ENCODE measurements at regions not wholly inside any gene's neighbourhood (a gene's known extent, or its start where the extent isn't known, plus 50 kb on each side); places are given as distances from the start of the nearest gene placed in this dataset.
"Not testable (repeated sequence)": the region's sequence is repeated elsewhere in the genome, so short reads cannot be mapped to it uniquely, and the experiment has no call there.

DNA sequence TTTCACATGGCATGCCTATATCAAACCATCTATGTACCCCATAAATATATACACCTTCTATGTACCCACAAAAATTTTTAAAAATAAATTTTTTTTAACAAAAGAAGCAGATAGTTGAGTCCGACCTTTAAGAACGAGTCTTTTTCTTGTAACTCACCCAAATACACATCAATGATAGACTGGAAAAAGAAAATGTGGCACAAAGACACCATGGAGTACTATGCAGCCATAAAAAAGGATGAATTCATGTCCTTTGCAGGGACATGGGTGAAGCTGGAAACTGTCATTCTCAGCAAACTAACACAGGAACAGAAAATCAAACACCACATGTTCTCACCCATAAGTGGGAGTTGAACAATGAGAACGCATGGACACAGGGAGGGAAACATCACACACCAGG, 532.7 kb downstream of the RBFOX1 start:
- H3K4me3 ChIP-seq (ENCODE audit: low read length); H3K36me3 ChIP-seq (ENCODE audit: insufficient read depth, low read length); H3K4me1 ChIP-seq (ENCODE audit: insufficient read depth, low read length); H2AFZ ChIP-seq (ENCODE audit: low read depth, low read length); H3K9me3 ChIP-seq (ENCODE audit: low read length); H3K27me3 ChIP-seq (ENCODE audit: insufficient read depth, low read length): not testable (repeated sequence)

DNA sequence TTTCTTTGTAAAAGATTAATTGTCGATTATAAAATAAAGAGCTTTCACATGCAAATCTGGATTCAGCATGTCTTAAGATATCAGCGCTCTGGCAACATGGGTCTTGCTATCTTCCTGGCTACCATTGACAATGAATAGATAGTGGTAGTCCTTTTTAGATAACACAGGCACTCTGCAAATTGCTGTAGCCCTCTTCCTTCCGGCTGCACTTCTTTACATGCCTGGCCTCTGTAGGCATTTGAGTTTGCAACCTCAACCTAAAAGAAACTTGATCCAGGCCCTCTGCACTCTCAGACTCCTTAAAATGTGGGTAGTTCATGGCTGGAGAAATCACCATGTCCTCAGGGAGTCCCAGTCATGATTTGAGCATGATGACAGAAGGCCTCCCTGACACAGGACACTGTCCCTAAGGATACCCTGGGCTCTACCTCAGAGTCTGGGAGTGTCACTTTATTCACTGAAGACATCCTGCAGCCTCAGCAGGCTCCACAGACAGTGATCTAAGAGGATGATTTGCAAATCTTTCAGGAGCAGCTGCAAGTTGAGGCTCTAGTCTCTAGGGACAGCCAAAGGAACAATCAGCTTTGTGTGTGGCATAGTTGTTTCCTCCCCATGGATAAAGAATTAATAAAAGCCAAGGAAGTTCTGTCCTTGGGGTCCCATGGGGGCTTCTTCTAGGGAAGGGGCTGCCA, 529.4 kb downstream of the RBFOX1 start:
- H3K27me3 ChIP-seq (ENCODE audit: insufficient read depth, low read length) = no peaks in the 10 kb centered on the region
- H2AFZ ChIP-seq (ENCODE audit: low read depth, low read length) = no peak overlapping the region
- H3K4me1 ChIP-seq (ENCODE audit: insufficient read depth, low read length) = no peaks in the 10 kb centered on the region
- H3K36me3 ChIP-seq (ENCODE audit: insufficient read depth, low read length) = no peaks in the 10 kb centered on the region
- no peak overlapping the region for H3K4me3 ChIP-seq (ENCODE audit: low read length)
- no peaks in the 10 kb centered on the region for H3K9me3 ChIP-seq (ENCODE audit: low read length)

DNA sequence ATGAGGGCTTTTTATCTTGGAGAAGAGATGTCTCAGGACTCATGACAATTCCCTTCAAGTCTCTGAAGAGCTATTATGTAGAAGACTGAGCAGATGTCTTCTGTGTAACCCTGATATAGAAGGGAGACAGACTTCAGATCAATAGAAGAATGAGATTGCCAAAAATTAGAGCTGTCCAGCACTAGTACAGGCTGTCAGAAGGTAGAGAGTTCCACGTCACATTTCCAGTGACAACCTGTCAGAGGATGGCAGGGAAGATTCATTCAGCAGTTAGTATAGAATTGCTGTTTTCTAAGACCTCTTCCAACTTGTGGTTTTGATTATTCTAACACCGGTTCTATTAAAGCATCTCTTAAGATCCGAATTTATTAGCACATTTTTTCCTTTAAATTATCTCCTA, 520.6 kb downstream of the RBFOX1 start:
- no peak overlapping the region for H3K4me3 ChIP-seq (ENCODE audit: low read length)
- no peak overlapping the region for H2AFZ ChIP-seq (ENCODE audit: low read depth, low read length)
- H3K9me3 ChIP-seq (ENCODE audit: low read length) = no peaks in the 10 kb centered on the region
- no peaks in the 10 kb centered on the region for H3K4me1 ChIP-seq (ENCODE audit: insufficient read depth, low read length)
- H3K36me3 ChIP-seq (ENCODE audit: insufficient read depth, low read length) = no peaks in the 10 kb centered on the region
- H3K27me3 ChIP-seq (ENCODE audit: insufficient read depth, low read length) = no peaks in the 10 kb centered on the region

DNA sequence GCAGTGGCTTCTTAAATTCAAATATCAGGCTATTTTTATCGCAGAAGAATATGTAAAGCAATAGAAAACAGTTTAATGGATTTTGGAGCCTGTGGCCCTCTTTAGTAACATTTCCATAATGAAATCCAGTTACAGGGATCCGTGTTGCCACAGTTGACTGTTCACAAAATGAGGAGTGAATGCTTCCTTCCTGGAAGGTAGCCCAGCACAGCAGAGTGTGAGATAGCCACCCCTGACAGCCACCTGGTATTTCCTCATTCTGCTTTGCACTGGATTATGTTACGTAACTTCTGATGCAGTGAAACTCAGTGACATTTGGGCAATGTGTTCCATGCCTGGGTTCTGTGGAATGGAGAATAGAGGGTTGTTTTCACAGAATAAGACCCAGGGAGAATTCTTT, 517.2 kb downstream of the RBFOX1 start:
- Histone ChIP-seq H3K9me3 (ENCODE audit: low read length) (no peaks in the 10 kb centered on the region), H3K36me3 (ENCODE audit: insufficient read depth, low read length) (no peaks in the 10 kb centered on the region), H2AFZ (ENCODE audit: low read depth, low read length) (no peak overlapping the region), H3K4me3 (ENCODE audit: low read length) (no peak overlapping the region), H3K27me3 (ENCODE audit: insufficient read depth, low read length) (no peaks in the 10 kb centered on the region), H3K4me1 (ENCODE audit: insufficient read depth, low read length) (no peaks in the 10 kb centered on the region)

DNA sequence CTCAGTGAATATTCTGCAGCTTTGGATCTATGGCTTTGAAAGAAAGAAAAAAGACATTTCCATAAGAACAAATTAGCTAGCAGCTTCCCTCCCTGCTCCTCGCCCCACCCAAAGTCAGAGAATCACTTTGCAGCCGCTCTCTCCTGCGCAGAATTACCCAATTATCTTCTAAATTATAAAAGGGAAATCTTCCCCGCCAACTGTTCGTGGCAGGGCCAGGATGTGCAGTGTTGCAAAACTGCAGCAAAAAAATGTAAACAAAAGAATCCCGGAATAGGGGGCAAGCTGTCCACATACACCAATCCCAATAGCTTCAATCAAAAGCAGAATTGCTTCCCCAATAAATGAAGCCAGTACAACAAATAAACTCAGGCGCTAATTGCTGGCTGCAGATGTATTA, 510.6 kb downstream of the RBFOX1 start:
- H3K4me1 ChIP-seq (ENCODE audit: insufficient read depth, low read length) = no peaks in the 10 kb centered on the region
- H3K4me3 ChIP-seq (ENCODE audit: low read length) = no peak overlapping the region
- H3K36me3 ChIP-seq (ENCODE audit: insufficient read depth, low read length) = no peaks in the 10 kb centered on the region
- no peaks in the 10 kb centered on the region for H3K9me3 ChIP-seq (ENCODE audit: low read length)
- H3K27me3 ChIP-seq (ENCODE audit: insufficient read depth, low read length) = no peaks in the 10 kb centered on the region
- H2AFZ ChIP-seq (ENCODE audit: low read depth, low read length) = no peak overlapping the region

DNA sequence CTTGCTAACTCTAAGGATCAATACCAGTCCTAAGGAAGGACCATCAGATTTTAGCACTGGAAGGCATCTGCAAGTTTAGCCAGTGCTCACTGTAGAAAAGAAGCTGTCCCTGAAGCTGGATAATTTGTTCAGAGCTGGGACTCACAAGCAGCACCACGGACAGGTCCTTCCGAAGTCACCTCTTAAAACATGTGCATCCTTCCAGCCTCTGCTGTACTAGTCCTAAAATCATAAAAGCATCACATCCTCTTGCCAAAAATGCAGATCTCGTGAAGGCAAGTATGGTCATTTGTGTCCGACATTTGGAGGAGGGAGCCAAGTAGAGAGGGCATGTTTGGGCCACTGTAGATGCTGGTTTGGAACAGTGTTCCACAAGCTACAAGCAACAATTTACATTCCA, 506.9 kb downstream of the RBFOX1 start:
- Histone ChIP-seq H2AFZ (ENCODE audit: low read depth, low read length) (no peak overlapping the region), H3K4me1 (ENCODE audit: insufficient read depth, low read length) (no peaks in the 10 kb centered on the region), H3K9me3 (ENCODE audit: low read length) (no peaks in the 10 kb centered on the region), H3K27me3 (ENCODE audit: insufficient read depth, low read length) (no peaks in the 10 kb centered on the region), H3K36me3 (ENCODE audit: insufficient read depth, low read length) (no peaks in the 10 kb centered on the region), H3K4me3 (ENCODE audit: low read length) (no peak overlapping the region)

DNA sequence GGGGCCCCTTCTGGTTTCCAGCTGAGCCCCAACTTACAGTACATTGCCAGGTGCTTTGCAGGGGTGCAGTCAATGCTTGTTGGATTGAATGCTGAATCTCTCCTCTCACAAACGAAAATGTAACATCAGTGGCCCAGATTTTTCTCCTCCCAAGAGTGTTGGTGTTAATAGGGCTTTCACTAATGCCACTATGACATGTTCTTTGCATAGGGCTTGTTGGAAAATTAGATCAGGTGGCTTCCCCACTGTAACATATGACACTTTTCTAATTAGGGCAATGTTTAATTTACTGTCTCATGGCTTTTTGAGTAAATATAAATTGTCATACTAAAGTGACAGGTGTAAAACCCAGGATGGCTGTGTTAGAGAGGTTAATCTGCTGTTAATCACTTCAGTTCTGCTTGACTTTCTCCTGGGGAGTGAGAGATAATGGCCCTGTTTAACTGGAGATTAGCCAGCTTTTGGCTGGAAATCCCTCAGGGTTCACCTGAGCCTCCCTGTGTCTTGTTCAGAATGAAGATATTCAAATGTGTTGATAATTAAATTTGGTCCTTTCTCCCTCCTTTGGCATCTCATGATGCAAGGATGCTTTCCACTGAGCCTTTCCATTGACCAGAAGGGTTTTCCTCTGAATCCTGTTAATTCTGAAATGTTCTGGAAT, 502.3 kb downstream of the RBFOX1 start:
- Histone ChIP-seq H3K4me3 (ENCODE audit: low read length) (no peak overlapping the region), H3K4me1 (ENCODE audit: insufficient read depth, low read length) (no peaks in the 10 kb centered on the region), H3K36me3 (ENCODE audit: insufficient read depth, low read length) (no peaks in the 10 kb centered on the region), H2AFZ (ENCODE audit: low read depth, low read length) (no peak overlapping the region), H3K27me3 (ENCODE audit: insufficient read depth, low read length) (no peaks in the 10 kb centered on the region), H3K9me3 (ENCODE audit: low read length) (no peaks in the 10 kb centered on the region)

DNA sequence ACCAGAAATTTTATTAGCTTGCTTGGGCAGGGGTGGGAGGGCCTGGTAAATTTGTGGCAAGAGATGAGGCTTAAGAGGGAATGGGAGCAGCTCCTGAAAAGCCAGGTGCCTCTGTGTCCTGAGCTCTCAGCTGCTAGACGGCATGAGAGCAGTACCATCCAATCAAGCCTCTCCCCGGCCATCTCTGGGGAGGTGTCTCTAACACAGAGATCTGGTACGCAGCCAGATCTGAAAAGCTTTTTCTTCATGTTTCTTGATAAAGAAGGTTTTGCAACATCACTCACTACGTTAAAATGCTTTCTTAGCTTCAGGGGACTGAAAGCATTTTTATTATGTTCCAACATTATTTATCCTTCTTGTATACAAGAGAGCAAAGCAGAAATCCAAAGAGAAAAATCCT, 488.2 kb downstream of the RBFOX1 start:
- no peaks in the 10 kb centered on the region for H3K27me3 ChIP-seq (ENCODE audit: insufficient read depth, low read length)
- no peaks in the 10 kb centered on the region for H3K9me3 ChIP-seq (ENCODE audit: low read length)
- no peaks in the 10 kb centered on the region for H3K4me1 ChIP-seq (ENCODE audit: insufficient read depth, low read length)
- no peak overlapping the region for H2AFZ ChIP-seq (ENCODE audit: low read depth, low read length)
- H3K36me3 ChIP-seq (ENCODE audit: insufficient read depth, low read length) = no peaks in the 10 kb centered on the region
- no peak overlapping the region for H3K4me3 ChIP-seq (ENCODE audit: low read length)

DNA sequence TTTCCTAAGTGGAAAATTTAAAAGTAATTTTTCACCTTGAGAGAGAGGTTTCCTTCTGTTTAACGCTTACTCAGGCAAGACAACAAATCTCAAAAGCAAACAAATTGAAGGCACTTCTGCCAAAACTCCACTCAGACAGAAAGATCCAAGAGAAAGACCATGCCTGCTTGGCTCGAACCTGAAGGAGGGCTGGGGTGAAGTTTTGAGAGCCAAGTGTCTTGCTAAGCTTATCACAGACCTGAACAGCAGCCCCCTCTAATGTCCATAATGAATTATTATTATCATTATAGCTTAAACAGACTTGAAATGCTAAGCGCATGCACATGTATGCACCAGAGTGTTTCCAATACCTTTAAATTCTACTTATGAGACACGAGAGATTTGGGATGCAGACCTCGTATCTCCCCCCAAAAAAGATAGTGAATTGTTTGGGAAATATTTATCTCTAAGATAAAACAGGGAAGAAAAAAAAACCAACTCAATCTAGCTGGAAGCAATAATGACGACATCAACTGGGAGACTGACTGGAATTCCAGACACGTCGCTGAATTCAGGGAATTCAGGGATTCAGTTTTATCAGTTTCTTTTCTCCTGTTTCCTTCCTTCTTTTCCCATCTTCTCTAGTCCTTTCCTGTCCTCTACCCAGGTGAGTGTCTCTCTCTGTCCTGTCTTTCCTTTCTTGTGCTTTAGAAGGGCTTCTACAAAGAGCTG, 473.2 kb downstream of the RBFOX1 start:
- no peaks in the 10 kb centered on the region for H3K4me1 ChIP-seq (ENCODE audit: insufficient read depth, low read length)
- no peak overlapping the region for H3K4me3 ChIP-seq (ENCODE audit: low read length)
- no peak overlapping the region for H2AFZ ChIP-seq (ENCODE audit: low read depth, low read length)
- H3K27me3 ChIP-seq (ENCODE audit: insufficient read depth, low read length) = no peaks in the 10 kb centered on the region
- H3K36me3 ChIP-seq (ENCODE audit: insufficient read depth, low read length) = no peaks in the 10 kb centered on the region
- H3K9me3 ChIP-seq (ENCODE audit: low read length) = no peaks in the 10 kb centered on the region

DNA sequence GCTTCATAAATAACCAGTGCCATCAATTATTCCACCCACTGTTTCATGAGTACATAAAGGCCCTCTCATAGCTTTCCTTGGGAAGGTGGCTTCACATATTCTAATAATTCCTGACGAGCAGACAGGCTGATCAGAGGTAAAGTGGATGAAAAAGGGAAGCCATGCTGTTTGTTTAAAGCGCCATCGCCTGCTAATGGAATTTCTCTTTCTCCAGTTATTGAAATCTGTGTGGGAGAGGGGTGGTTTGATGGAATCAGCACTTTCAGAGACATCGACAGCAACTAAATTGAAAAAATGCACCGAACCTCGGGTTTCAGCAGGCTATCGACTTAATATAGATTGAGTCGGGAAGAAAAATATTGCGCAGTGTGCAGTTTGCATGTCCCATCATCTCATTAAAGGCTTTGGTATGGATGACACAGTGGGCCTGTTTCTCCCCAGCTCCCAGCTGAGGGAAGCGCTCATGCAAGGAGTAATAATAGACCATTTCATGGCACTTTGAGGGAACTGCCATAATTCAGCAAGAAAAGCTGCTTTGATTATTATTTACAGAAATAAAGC, 472.1 kb downstream of the RBFOX1 start:
- no peaks in the 10 kb centered on the region for H3K27me3 ChIP-seq (ENCODE audit: insufficient read depth, low read length)
- H3K36me3 ChIP-seq (ENCODE audit: insufficient read depth, low read length) = no peaks in the 10 kb centered on the region
- H3K4me1 ChIP-seq (ENCODE audit: insufficient read depth, low read length) = no peaks in the 10 kb centered on the region
- no peak overlapping the region for H3K4me3 ChIP-seq (ENCODE audit: low read length)
- no peaks in the 10 kb centered on the region for H3K9me3 ChIP-seq (ENCODE audit: low read length)
- H2AFZ ChIP-seq (ENCODE audit: low read depth, low read length) = no peak overlapping the region

DNA sequence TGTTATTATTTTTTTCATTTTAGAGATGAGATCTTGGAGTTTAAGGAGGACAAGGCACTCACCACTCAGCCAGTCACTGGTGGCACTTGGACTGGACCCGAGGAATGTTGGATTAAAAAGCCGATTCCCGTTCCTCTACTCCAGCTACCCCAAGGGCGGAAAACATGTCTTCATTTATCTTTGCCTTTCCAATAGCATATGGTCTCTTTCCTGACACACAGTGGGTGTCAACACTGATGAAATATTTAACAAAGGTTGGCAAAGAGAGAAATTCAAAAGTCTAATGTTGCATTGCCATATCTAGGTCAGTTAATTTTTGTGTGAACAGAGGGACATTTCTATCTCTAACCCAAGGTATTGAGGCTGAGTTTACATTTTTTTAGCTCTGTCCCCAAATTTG, 459.7 kb downstream of the RBFOX1 start:
- H3K9me3 ChIP-seq (ENCODE audit: low read length) = no peaks in the 10 kb centered on the region
- no peak overlapping the region for H3K4me3 ChIP-seq (ENCODE audit: low read length)
- no peak overlapping the region for H2AFZ ChIP-seq (ENCODE audit: low read depth, low read length)
- H3K4me1 ChIP-seq (ENCODE audit: insufficient read depth, low read length) = no peaks in the 10 kb centered on the region
- no peaks in the 10 kb centered on the region for H3K27me3 ChIP-seq (ENCODE audit: insufficient read depth, low read length)
- H3K36me3 ChIP-seq (ENCODE audit: insufficient read depth, low read length) = no peaks in the 10 kb centered on the region

DNA sequence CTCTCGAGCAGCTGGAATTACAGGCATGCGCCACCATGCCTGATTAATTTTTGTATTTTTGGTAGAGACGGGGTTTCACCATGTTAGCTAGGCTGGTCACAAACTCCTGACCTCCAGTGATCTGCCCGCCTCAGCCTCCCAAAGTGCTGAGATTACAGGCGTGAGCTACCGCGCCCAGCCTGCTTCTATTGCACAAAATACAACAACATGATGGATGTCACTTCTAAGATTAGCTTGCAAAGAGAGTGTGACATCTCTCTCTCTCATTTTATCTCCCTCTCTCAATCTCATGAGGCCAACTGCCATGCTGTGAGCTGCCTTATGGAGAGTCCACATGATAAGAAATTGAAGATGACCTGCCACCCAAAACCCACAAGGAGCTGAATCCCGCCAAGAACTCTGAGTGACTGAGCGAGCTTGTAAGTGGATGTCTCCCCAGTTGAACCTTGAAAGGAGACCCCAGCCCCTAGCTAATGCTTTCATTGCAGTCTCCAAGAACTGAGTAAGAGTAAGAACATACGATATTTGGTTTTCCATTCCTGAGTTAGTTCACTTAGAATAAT, 458.5 kb downstream of the RBFOX1 start:
- Histone ChIP-seq H2AFZ (ENCODE audit: low read depth, low read length) (no peak overlapping the region), H3K4me3 (ENCODE audit: low read length) (no peak overlapping the region), H3K4me1 (ENCODE audit: insufficient read depth, low read length) (no peaks in the 10 kb centered on the region), H3K9me3 (ENCODE audit: low read length) (no peaks in the 10 kb centered on the region), H3K27me3 (ENCODE audit: insufficient read depth, low read length) (no peaks in the 10 kb centered on the region), H3K36me3 (ENCODE audit: insufficient read depth, low read length) (no peaks in the 10 kb centered on the region)

DNA sequence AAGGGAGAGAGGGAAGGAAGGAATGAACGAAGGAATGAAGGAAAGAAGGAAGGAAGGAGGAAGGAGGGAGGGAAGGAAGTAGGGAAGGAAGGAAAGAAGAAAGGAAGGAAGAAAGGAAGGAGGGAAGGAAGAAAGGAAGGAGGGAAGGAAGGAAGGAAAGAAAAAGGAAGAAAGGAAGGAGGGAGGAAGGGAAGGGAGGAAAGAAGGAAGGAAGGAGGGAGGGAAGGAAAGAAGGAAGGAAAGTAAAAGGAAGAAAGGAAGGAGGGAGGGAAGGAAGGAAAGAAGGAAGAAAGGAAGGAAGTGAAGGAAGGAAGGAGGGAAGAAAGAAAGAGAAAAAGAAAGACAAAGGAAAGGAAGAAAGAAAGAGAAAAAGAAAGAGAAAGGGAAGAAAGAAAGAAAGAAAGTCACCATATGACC, 442.4 kb downstream of the RBFOX1 start:
- H3K9me3 ChIP-seq (ENCODE audit: low read length) = no peaks in the 10 kb centered on the region
- H3K27me3 ChIP-seq (ENCODE audit: insufficient read depth, low read length) = no peaks in the 10 kb centered on the region
- H2AFZ ChIP-seq (ENCODE audit: low read depth, low read length) = no peak overlapping the region
- H3K4me1 ChIP-seq (ENCODE audit: insufficient read depth, low read length) = no peaks in the 10 kb centered on the region
- H3K4me3 ChIP-seq (ENCODE audit: low read length) = no peak overlapping the region
- no peaks in the 10 kb centered on the region for H3K36me3 ChIP-seq (ENCODE audit: insufficient read depth, low read length)

Data from neuron (in vitro differentiated cells).